OCI-LY7 (cell line): ENCODE measurements at regions not wholly inside any gene's neighbourhood (a gene's known extent, or its start where the extent isn't known, plus 50 kb on each side); places are given as distances from the start of the nearest gene placed in this dataset.

Source experiments
- BruUV-seq: library from RNA; stranded (reverse); fragments of 400-500 nt; replicated peaks from 2 replicates; lab custom pipeline; 2021; lab: Mats Ljungman, UMichigan
- CTCF ChIA-PET: fragments of 300-600 bp; sonication (Branson Sonifier 250); formaldehyde crosslinking; loops from one replicate; lab custom pipeline; 2022; ENCODE audit warnings: antibody characterized with exemption; ENCODE audit not compliant: unreplicated experiment; lab: Charles Lee
- POLR2A ChIA-PET: fragments of 300-600 bp; sonication (Branson Sonifier 250); formaldehyde crosslinking; loops from one replicate; lab custom pipeline; 2022; ENCODE audit warnings: antibody characterized with exemption; lab: Charles Lee
- DNase-seq: peaks from one replicate; pipeline ENCODE4 v3.0.0-alpha.2; 2015; ENCODE audit warnings: low spot score
- H2AFZ ChIP-seq: fragments of 200-600 bp; sonication (generic), shearing (Covaris generic); 2 replicates; pipeline ENCODE4 v1.6.1; 2014; ENCODE audit warnings: mild to moderate bottlenecking, antibody characterized with exemption, low read length, moderate library complexity
- H3K27ac ChIP-seq: fragments of 200-600 bp; sonication (generic); 2 replicates; pipeline ENCODE4 v1.5.1; 2014; ENCODE audit warnings: mixed run types, low read depth, mild to moderate bottlenecking, moderate library complexity, low read length, inconsistent platforms; ENCODE audit not compliant: poor library complexity, severe bottlenecking
- H3K36me3 ChIP-seq: fragments of 200-600 bp; sonication (generic); 2 replicates; pipeline ENCODE4 v1.6.1; 2014; ENCODE audit warnings: mild to moderate bottlenecking, antibody characterized with exemption, low read length, moderate library complexity, mixed read lengths; ENCODE audit not compliant: insufficient read depth
- H3K4me1 ChIP-seq: fragments of 200-600 bp; sonication (generic); 2 replicates; pipeline ENCODE4 v1.5.1; 2014; ENCODE audit warnings: mild to moderate bottlenecking, low read length; ENCODE audit not compliant: insufficient read depth, poor library complexity, severe bottlenecking
- H3K4me2 ChIP-seq: fragments of 200-600 bp; sonication (generic); 2 replicates; pipeline ENCODE4 v1.6.1; 2014; ENCODE audit warnings: mild to moderate bottlenecking, low read length
- H3K4me3 ChIP-seq: fragments of 200-600 bp; sonication (generic); 2 replicates; pipeline ENCODE4 v1.5.1; 2014; ENCODE audit warnings: mild to moderate bottlenecking, low read depth, low read length; ENCODE audit not compliant: poor library complexity, severe bottlenecking
- H3K79me2 ChIP-seq: fragments of 200-600 bp; sonication (generic); 2 replicates; pipeline ENCODE4 v1.6.1; 2016; ENCODE audit warnings: low read depth, mild to moderate bottlenecking, low read length, moderate library complexity, mixed read lengths; ENCODE audit not compliant: insufficient read depth
- H3K9me2 ChIP-seq: fragments of 200-600 bp; sonication (generic); 2 replicates; pipeline ENCODE4 v1.6.1; 2016; ENCODE audit warnings: mild to moderate bottlenecking, low read length, mixed read lengths; ENCODE audit not compliant: insufficient read depth
- H3K9me3 ChIP-seq: fragments of 200-600 bp; sonication (generic); 2 replicates; pipeline ENCODE4 v1.6.1; 2014; ENCODE audit warnings: mild to moderate bottlenecking, mixed run types, low read length, mixed read lengths
- H4K20me1 ChIP-seq: fragments of 200-600 bp; sonication (generic); 2 replicates; pipeline ENCODE4 v1.6.1; 2014; ENCODE audit warnings: mild to moderate bottlenecking, antibody characterized with exemption, low read length, moderate library complexity, mixed read lengths; ENCODE audit not compliant: insufficient read depth
- CTCF ChIP-seq: fragments of 200-600 bp; sonication (generic); conservative IDR thresholded peaks from 2 replicates; pipeline ENCODE4 v1.5.1; 2014; ENCODE audit warnings: mild to moderate bottlenecking, antibody characterized with exemption, low read length, moderate library complexity, mixed read lengths
- EZH2phosphoT487 ChIP-seq: fragments of 200-600 bp; sonication (generic); IDR thresholded peaks from 2 replicates; pipeline ENCODE4 v1.6.1; 2018; ENCODE audit warnings: low read depth, borderline replicate concordance, mild to moderate bottlenecking, mixed run types, antibody characterized with exemption, low read length, moderate library complexity, mixed read lengths
- intact Hi-C: fragments of 100-400 bp; cut with micrococcal nuclease; formaldehyde crosslinking; loops from one replicate; pipeline ENCODE4 v1.10.0; 2022; ENCODE audit not compliant: unreplicated experiment

GRCh38 chr18:68179811-68180210 lies 535.1 kb downstream of the TMX3 start:
- no peak overlapping the region for H3K27ac ChIP-seq
- H3K9me2 ChIP-seq = no peaks in the 10 kb centered on the region
- H3K79me2 ChIP-seq = no peaks in the 10 kb centered on the region
- no peaks in the 10 kb centered on the region for H3K4me1 ChIP-seq
- no peak overlapping the region for H3K4me2 ChIP-seq
- no peaks in the 10 kb centered on the region for H4K20me1 ChIP-seq
- POLR2A ChIA-PET = no interaction called here
- no peak for DNase-seq
- BruUV-seq = no TSS peak
- no peaks in the 10 kb centered on the region for H3K9me3 ChIP-seq
- no peak for TF ChIP-seq CTCF
- TF ChIP-seq EZH2phosphoT487 = no peak
- intact Hi-C loops = no loop called here
- H3K4me3 ChIP-seq = no peak overlapping the region
- no peaks in the 10 kb centered on the region for H3K36me3 ChIP-seq
- no peak overlapping the region for H2AFZ ChIP-seq
- CTCF ChIA-PET = no interaction called here

- no TSS peak for BruUV-seq
- H3K9me2 ChIP-seq = no peaks in the 10 kb centered on the region
- no peak overlapping the region for H3K27ac ChIP-seq
- H3K4me3 ChIP-seq = no peak overlapping the region
- H3K79me2 ChIP-seq = no peaks in the 10 kb centered on the region
- no peaks in the 10 kb centered on the region for H3K36me3 ChIP-seq
- intact Hi-C loops = no loop called here
- ChIA-PET CTCF (no interaction called here), POLR2A (interaction anchor here (0.7 kb wide), 1 partner anchor 175 kb away, joined by 3 read pairs; no protein-coding TSS in a partner anchor)
- H3K4me2 ChIP-seq = no peak overlapping the region
- TF ChIP-seq EZH2phosphoT487 (no peak), CTCF (no peak)
- H4K20me1 ChIP-seq = no peaks in the 10 kb centered on the region
- H3K9me3 ChIP-seq = no peaks in the 10 kb centered on the region
- no peak overlapping the region for H2AFZ ChIP-seq
- no peaks in the 10 kb centered on the region for H3K4me1 ChIP-seq
- DNase-seq = no peak
Observed at GRCh38 chr18:68178921-68179320, 536.0 kb downstream of the TMX3 start.

- intact Hi-C loops = no loop called here
- no peak for DNase-seq
- Histone ChIP-seq H3K27ac (no peak overlapping the region), H3K79me2 (no peaks in the 10 kb centered on the region), H3K4me2 (no peak overlapping the region), H3K9me2 (no peaks in the 10 kb centered on the region), H3K36me3 (no peaks in the 10 kb centered on the region), H3K4me1 (no peaks in the 10 kb centered on the region), H4K20me1 (no peaks in the 10 kb centered on the region), H2AFZ (no peak overlapping the region), H3K9me3 (no peaks in the 10 kb centered on the region), H3K4me3 (no peak overlapping the region)
- POLR2A ChIA-PET = interaction anchor here (0.7 kb wide), 1 partner anchor 174 kb away, joined by 3 read pairs; no protein-coding TSS in a partner anchor
- no TSS peak for BruUV-seq
- TF ChIP-seq CTCF (no peak), EZH2phosphoT487 (no peak)
- CTCF ChIA-PET = no interaction called here
Observed at GRCh38 chr18:68177807-68178702, 536.9 kb downstream of the TMX3 start.
